Panc1 (cell line): ENCODE measurements at regions not wholly inside any gene's neighbourhood (a gene's known extent, or its start where the extent isn't known, plus 50 kb on each side); places are given as distances from the start of the nearest gene placed in this dataset.

Source experiments
- ATAC-seq: fragments of 200-7000 bp; cut with Tn5 transposase; 2 replicates; pipeline ENCODE4 v1.9.1; 2020; ENCODE audit warnings: mild to moderate bottlenecking, moderate library complexity
- BruUV-seq: library from RNA; stranded (reverse); fragments of 400-500 nt; replicated peaks from 2 replicates; lab custom pipeline; 2021; lab: Mats Ljungman, UMichigan
- CTCF ChIA-PET: fragments of 300-600 bp; sonication (Branson Sonifier 250); formaldehyde crosslinking; loops from one replicate; lab custom pipeline; 2022; ENCODE audit warnings: antibody characterized with exemption; lab: Charles Lee
- POLR2A ChIA-PET: fragments of 300-600 bp; sonication (Branson Sonifier 250); formaldehyde crosslinking; loops from one replicate; lab custom pipeline; 2022; ENCODE audit warnings: antibody characterized with exemption; lab: Charles Lee
- DNase-seq: peaks from one replicate; pipeline ENCODE4 v3.0.0-alpha.2; 2010; ENCODE audit warnings: low read depth, low spot score
- H3K27ac ChIP-seq: 2 replicates; pipeline ENCODE4 v1.5.1; 2011; ENCODE audit warnings: mild to moderate bottlenecking, low read length, inconsistent platforms
- H3K27me3 ChIP-seq: fragments of 200-500 bp; sonication (Bioruptor generic); 2 replicates; pipeline ENCODE4 v1.6.0; 2014; ENCODE audit warnings: low read length, inconsistent platforms; ENCODE audit not compliant: control insufficient read depth, insufficient read depth
- H3K36me3 ChIP-seq: fragments of 200-500 bp; sonication (Bioruptor generic); 2 replicates; pipeline ENCODE4 v1.5.1; 2014; ENCODE audit warnings: inconsistent platforms, mild to moderate bottlenecking, low read length, moderate library complexity; ENCODE audit not compliant: control insufficient read depth, insufficient read depth
- H3K4me1 ChIP-seq: 2 replicates; pipeline ENCODE4 v1.5.1; 2011; ENCODE audit warnings: inconsistent platforms, mild to moderate bottlenecking, low read length, moderate library complexity; ENCODE audit not compliant: control insufficient read depth, insufficient read depth
- H3K4me3 ChIP-seq, 2 experiments: 2 replicates each; pipeline ENCODE4 v1.5.1; 2011 to 2012; ENCODE audit warnings: low read depth in 2 of 2, low read length in 2 of 2, mild to moderate bottlenecking in 2 of 2, inconsistent platforms in 1 of 2, moderate library complexity in 1 of 2
- H3K9me3 ChIP-seq: fragments of 200-500 bp; sonication (Bioruptor generic); 2 replicates; pipeline ENCODE4 v1.5.1; 2014; ENCODE audit warnings: low read depth, mild to moderate bottlenecking, inconsistent platforms, low read length, moderate library complexity; ENCODE audit not compliant: control insufficient read depth, insufficient read depth
- POLR2AphosphoS5 ChIP-seq: IDR thresholded peaks from 2 replicates; pipeline ENCODE4 v1.6.1; 2012; ENCODE audit warnings: mild to moderate bottlenecking, low read depth, low read length, moderate library complexity
- SIN3A ChIP-seq: IDR thresholded peaks from 2 replicates; pipeline ENCODE4 v1.6.1; 2012; ENCODE audit warnings: low read depth, mild to moderate bottlenecking, low read length, moderate library complexity, borderline replicate concordance; ENCODE audit not compliant: insufficient read depth
- TCF7L2 ChIP-seq: IDR thresholded peaks from 2 replicates; pipeline ENCODE4 v1.6.1; 2011; ENCODE audit warnings: mild to moderate bottlenecking, low read depth, low read length, inconsistent platforms
- in situ Hi-C: cut with HindIII; loops from 2 replicates; pipeline ENCODE4 v1.10.0; 2016; ENCODE audit warnings: low sequenced_read_pairs, low pct_unique_long_range_greater_than_20kb
- intact Hi-C: fragments of 100-400 bp; cut with micrococcal nuclease; formaldehyde crosslinking; loops from one replicate; pipeline ENCODE4 v1.10.0; 2022; ENCODE audit not compliant: unreplicated experiment
- TF ChIP-seq, protein P1 (sequence below): fragments of 450-650 bp; IDR thresholded peaks from 2 replicates; pipeline ENCODE4 v1.5.1; 2017; ENCODE audit warnings: mild to moderate bottlenecking
- TF ChIP-seq, protein P2 (sequence below), 2 experiments: IDR thresholded peaks; 2 replicates each; pipeline ENCODE4 v1.6.1; 2011 to 2012; ENCODE audit warnings: low read depth in 2 of 2, control low read depth in 1 of 2, low read length in 1 of 2, mild to moderate bottlenecking in 1 of 2, moderate library complexity in 1 of 2; ENCODE audit not compliant: insufficient read depth in 1 of 2

DNA sequence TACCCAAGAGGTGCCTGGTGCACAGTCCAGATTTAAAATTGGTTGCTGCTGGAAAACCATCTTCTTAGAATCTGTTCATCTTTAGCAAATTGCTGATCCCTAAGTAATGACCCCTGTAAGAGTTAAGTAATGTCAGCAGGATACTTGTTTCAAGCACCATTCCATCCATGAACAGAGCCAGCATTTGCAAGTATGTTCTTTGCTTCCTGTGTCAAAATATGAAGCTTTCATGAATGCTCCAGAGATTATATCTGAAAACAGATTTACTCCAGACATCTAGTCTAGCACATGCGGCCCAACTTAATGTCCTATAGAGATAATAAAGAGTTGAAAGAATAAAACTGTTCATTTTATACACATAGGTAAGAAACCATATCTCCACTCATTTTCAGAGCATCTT lies 98.7 kb upstream of the ZNF438 start:
- intact Hi-C loops (no loop called here), in situ Hi-C loops (no loop called here)
- ChIA-PET CTCF (no interaction called here), POLR2A (interaction anchor here (0.7 kb wide), 1 partner anchor 99 kb away, joined by 3 read pairs; the partner anchor contains the start of gene ZNF438)
- DNase-seq, result no peak
- Histone ChIP-seq H3K36me3 (no peaks in the 10 kb centered on the region), H3K4me3 (no peak overlapping the region), H3K27me3 (no peaks in the 10 kb centered on the region), H3K9me3 (no peaks in the 10 kb centered on the region), H3K4me1 (peaks cover 3% of the 10 kb centered on the region; the same call in 1 of the 2 replicates), H3K27ac (no peak overlapping the region)
- BruUV-seq, result no TSS peak
- no peak for ATAC-seq
- TF ChIP-seq, protein P1, sequence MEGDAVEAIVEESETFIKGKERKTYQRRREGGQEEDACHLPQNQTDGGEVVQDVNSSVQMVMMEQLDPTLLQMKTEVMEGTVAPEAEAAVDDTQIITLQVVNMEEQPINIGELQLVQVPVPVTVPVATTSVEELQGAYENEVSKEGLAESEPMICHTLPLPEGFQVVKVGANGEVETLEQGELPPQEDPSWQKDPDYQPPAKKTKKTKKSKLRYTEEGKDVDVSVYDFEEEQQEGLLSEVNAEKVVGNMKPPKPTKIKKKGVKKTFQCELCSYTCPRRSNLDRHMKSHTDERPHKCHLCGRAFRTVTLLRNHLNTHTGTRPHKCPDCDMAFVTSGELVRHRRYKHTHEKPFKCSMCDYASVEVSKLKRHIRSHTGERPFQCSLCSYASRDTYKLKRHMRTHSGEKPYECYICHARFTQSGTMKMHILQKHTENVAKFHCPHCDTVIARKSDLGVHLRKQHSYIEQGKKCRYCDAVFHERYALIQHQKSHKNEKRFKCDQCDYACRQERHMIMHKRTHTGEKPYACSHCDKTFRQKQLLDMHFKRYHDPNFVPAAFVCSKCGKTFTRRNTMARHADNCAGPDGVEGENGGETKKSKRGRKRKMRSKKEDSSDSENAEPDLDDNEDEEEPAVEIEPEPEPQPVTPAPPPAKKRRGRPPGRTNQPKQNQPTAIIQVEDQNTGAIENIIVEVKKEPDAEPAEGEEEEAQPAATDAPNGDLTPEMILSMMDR, result no peak
- no peak for TF ChIP-seq SIN3A
- TF ChIP-seq POLR2AphosphoS5, result no peak
- TF ChIP-seq, protein P2, sequence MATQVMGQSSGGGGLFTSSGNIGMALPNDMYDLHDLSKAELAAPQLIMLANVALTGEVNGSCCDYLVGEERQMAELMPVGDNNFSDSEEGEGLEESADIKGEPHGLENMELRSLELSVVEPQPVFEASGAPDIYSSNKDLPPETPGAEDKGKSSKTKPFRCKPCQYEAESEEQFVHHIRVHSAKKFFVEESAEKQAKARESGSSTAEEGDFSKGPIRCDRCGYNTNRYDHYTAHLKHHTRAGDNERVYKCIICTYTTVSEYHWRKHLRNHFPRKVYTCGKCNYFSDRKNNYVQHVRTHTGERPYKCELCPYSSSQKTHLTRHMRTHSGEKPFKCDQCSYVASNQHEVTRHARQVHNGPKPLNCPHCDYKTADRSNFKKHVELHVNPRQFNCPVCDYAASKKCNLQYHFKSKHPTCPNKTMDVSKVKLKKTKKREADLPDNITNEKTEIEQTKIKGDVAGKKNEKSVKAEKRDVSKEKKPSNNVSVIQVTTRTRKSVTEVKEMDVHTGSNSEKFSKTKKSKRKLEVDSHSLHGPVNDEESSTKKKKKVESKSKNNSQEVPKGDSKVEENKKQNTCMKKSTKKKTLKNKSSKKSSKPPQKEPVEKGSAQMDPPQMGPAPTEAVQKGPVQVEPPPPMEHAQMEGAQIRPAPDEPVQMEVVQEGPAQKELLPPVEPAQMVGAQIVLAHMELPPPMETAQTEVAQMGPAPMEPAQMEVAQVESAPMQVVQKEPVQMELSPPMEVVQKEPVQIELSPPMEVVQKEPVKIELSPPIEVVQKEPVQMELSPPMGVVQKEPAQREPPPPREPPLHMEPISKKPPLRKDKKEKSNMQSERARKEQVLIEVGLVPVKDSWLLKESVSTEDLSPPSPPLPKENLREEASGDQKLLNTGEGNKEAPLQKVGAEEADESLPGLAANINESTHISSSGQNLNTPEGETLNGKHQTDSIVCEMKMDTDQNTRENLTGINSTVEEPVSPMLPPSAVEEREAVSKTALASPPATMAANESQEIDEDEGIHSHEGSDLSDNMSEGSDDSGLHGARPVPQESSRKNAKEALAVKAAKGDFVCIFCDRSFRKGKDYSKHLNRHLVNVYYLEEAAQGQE (IDR thresholded peaks at IDR 0.05; ENCODE audit: insufficient read depth in 1 of 2, low read depth in 2 of 2, low read length in 1 of 2), result no peak
- TF ChIP-seq TCF7L2, result no peak

DNA sequence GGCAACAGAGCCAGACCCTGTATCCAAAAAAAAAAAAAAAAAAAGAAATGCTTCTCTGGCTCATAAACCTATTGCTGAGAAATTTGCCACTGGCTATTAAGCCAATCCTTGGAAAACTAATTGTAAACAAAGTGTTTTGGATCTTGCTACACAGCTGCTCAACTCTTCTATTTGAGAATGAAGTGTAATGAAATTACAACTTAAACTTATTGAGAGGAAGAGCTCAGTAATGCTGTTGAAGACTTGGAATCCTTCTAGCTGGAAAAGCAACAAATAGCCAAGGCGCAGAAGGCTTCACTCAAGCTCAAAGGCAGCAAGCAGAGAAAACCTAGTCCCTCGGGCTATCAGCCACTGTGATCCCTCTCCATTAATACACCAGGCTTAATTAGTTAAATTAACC lies 99.6 kb upstream of the ZNF438 start:
- ChIA-PET CTCF (interaction anchor here (0.7 kb wide), 1 partner anchor 1052 kb away, joined by 4 read pairs; no protein-coding TSS in a partner anchor), POLR2A (no interaction called here)
- ATAC-seq, result no peak
- Histone ChIP-seq H3K4me3 (no peak overlapping the region), H3K27me3 (no peaks in the 10 kb centered on the region), H3K9me3 (no peaks in the 10 kb centered on the region), H3K27ac (no peak overlapping the region), H3K36me3 (no peaks in the 10 kb centered on the region), H3K4me1 (peaks cover 3% of the 10 kb centered on the region; the same call in 1 of the 2 replicates)
- intact Hi-C loops (no loop called here), in situ Hi-C loops (no loop called here)
- TF ChIP-seq, protein P2 (IDR thresholded peaks at IDR 0.05; ENCODE audit: insufficient read depth in 1 of 2, low read depth in 2 of 2, low read length in 1 of 2), result no peak
- TF ChIP-seq POLR2AphosphoS5, result no peak
- TF ChIP-seq, protein P1, result no peak
- TF ChIP-seq TCF7L2, result no peak
- TF ChIP-seq SIN3A, result no peak
- no peak for DNase-seq
- BruUV-seq, result no TSS peak
